SU-DHL-6 (cell line): ENCODE measurements at regions not wholly inside any gene's neighbourhood (a gene's known extent, or its start where the extent isn't known, plus 50 kb on each side); places are given as distances from the start of the nearest gene placed in this dataset.

Source experiments
- H2AFZ ChIP-seq: fragments of 200-600 bp; sonication (generic); 2 replicates; pipeline ENCODE4 v1.6.1; 2014; ENCODE audit warnings: low read depth, mild to moderate bottlenecking, moderate library complexity, mixed read lengths, antibody characterized with exemption, low read length; ENCODE audit not compliant: severe bottlenecking
- H3F3A ChIP-seq: fragments of 200-600 bp; shearing (Covaris generic); 2 replicates; pipeline ENCODE4 v1.6.0; 2016; ENCODE audit warnings: antibody characterized with exemption, mild to moderate bottlenecking; ENCODE audit not compliant: insufficient read depth
- H3K27ac ChIP-seq: fragments of 200-600 bp; sonication (generic); 2 replicates; pipeline ENCODE4 v1.5.1; 2016; ENCODE audit warnings: low read depth, mild to moderate bottlenecking, low read length, moderate library complexity, mixed read lengths
- H3K27me3 ChIP-seq: fragments of 200-600 bp; sonication (generic), shearing (Covaris generic); 2 replicates; pipeline ENCODE4 v1.6.0; 2014; ENCODE audit warnings: mild to moderate bottlenecking, low read length
- H3K36me3 ChIP-seq: fragments of 200-600 bp; sonication (generic); 2 replicates; pipeline ENCODE4 v1.6.1; 2014; ENCODE audit warnings: mild to moderate bottlenecking, low read length, mixed read lengths
- H3K4me2 ChIP-seq: fragments of 300-600, 200-600 bp; shearing (Covaris generic), sonication (generic); 2 replicates; pipeline ENCODE4 v1.6.0; 2014; ENCODE audit warnings: low read length, low read depth, mild to moderate bottlenecking; ENCODE audit not compliant: poor library complexity, severe bottlenecking
- H3K4me3 ChIP-seq: fragments of 200-600 bp; sonication (generic); 2 replicates; pipeline ENCODE4 v1.5.1; 2014; ENCODE audit warnings: antibody characterized with exemption, low read length, mild to moderate bottlenecking, mixed read lengths; ENCODE audit not compliant: insufficient read depth, poor library complexity, severe bottlenecking
- H3K79me2 ChIP-seq: fragments of 200-600 bp; sonication (generic); 2 replicates; pipeline ENCODE4 v1.6.1; 2014; ENCODE audit warnings: mild to moderate bottlenecking, low read length, moderate library complexity; ENCODE audit not compliant: insufficient read depth
- H3K9ac ChIP-seq: fragments of 200-600 bp; sonication (generic); 2 replicates; pipeline ENCODE4 v1.7.0; 2014; ENCODE audit warnings: mild to moderate bottlenecking, low read length
- H3K9me2 ChIP-seq: fragments of 200-600 bp; sonication (generic); replicated peaks from 2 replicates; pipeline ENCODE4 v1.6.1; 2014; ENCODE audit warnings: low read length; ENCODE audit not compliant: insufficient read depth
- H3K9me3 ChIP-seq: fragments of 200-600 bp; sonication (generic); 2 replicates; pipeline ENCODE4 v1.6.1; 2014; ENCODE audit warnings: low read length, mixed read lengths; ENCODE audit not compliant: insufficient read depth
- H4K20me1 ChIP-seq: fragments of 200-600 bp; sonication (generic); 2 replicates; pipeline ENCODE4 v1.6.1; 2014; ENCODE audit warnings: low read depth, mild to moderate bottlenecking, antibody characterized with exemption, low read length, moderate library complexity, mixed read lengths
- EZH2phosphoT487 ChIP-seq: fragments of 200-600 bp; sonication (generic), shearing (Covaris generic); conservative IDR thresholded peaks from 2 replicates; pipeline ENCODE4 v1.6.1; 2018; ENCODE audit warnings: mild to moderate bottlenecking, antibody characterized with exemption, low read length, moderate library complexity, mixed read lengths
- TF ChIP-seq, protein P1 (sequence below): fragments of 200-600 bp; sonication (generic); IDR thresholded peaks from one replicate; pipeline ENCODE4 v1.5.1; 2017; ENCODE audit warnings: antibody characterized with exemption, mild to moderate bottlenecking, low read length, moderate library complexity; ENCODE audit not compliant: insufficient read depth, poor library complexity, severe bottlenecking

DNA sequence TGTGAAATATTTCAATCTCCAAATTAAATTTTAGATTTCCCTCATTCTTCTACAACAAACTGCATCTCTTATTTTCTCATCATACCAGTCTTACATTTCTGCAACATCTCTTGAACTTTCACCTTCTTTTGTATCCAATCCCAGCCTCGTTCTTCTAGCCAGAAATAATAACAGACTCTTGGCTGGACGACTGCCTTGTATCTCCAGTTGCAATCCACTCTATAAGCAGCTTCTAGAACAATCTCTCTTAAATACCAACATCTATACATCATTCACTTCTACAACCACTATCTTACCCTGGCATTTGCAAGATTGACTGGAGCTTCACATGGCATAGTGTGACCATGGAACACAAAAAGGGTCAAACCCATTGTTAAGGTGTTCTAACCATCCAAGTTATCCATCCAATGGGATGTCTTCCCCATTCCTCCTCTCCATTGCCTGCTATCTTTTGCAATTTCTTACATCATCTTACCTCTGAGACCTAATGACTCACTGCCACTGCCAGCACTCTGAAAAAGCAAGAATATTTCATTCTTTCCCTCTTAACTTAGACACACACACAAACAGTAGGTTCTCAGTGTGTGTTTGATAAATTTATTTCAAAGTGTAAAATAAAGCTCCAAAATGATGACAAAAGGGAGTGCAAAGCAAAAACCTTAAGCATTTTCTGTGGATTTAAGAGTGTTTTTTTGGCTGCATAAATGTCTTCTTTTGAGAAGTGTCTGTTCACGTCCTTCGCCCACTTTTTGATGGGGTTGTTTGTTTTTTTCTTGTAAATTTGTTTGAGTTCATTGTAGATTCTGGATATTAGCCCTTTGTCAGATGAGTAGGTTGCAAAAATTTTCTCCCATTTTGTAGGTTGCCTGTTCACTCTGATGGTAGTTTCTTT is 145.6 kb downstream of the METTL4 start:
- Histone ChIP-seq H3K79me2 (no peaks in the 10 kb centered on the region), H3K4me3 (no peak overlapping the region), H3K27ac (no peak overlapping the region), H3K4me2 (no peak overlapping the region), H4K20me1 (no peaks in the 10 kb centered on the region), H3K9me2 (no peaks in the 10 kb centered on the region), H3F3A (no peaks in the 10 kb centered on the region), H3K9ac (no peak overlapping the region), H2AFZ (no peak overlapping the region), H3K36me3 (no peaks in the 10 kb centered on the region), H3K27me3 (no peaks in the 10 kb centered on the region), H3K9me3 (no peaks in the 10 kb centered on the region)
- TF ChIP-seq, protein P1, sequence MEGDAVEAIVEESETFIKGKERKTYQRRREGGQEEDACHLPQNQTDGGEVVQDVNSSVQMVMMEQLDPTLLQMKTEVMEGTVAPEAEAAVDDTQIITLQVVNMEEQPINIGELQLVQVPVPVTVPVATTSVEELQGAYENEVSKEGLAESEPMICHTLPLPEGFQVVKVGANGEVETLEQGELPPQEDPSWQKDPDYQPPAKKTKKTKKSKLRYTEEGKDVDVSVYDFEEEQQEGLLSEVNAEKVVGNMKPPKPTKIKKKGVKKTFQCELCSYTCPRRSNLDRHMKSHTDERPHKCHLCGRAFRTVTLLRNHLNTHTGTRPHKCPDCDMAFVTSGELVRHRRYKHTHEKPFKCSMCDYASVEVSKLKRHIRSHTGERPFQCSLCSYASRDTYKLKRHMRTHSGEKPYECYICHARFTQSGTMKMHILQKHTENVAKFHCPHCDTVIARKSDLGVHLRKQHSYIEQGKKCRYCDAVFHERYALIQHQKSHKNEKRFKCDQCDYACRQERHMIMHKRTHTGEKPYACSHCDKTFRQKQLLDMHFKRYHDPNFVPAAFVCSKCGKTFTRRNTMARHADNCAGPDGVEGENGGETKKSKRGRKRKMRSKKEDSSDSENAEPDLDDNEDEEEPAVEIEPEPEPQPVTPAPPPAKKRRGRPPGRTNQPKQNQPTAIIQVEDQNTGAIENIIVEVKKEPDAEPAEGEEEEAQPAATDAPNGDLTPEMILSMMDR, result no peak
- TF ChIP-seq EZH2phosphoT487, result no peak

DNA sequence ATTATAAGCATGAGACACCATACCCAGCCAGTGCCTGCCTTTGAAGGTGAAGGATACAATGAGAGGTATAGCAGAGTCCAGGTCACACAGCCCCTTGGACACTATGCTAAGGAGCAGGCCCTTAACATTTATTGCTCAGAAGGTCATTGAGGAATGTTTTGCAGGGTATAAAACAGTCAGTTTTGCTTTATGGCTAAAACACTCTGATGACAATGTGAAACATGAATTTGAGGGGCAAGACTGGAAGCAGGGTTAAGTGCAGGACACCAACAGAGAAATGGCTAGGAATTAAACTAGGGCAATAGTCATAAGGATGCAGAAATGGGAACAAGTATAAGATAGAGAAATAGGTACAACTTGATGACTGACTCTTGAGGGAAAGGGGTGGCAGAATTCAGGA is 141.1 kb downstream of the METTL4 start:
- Histone ChIP-seq H3K4me2 (no peak overlapping the region), H3K79me2 (no peaks in the 10 kb centered on the region), H3K9ac (no peak overlapping the region), H3K27ac (no peak overlapping the region), H3K9me3 (no peaks in the 10 kb centered on the region), H3K27me3 (no peaks in the 10 kb centered on the region), H2AFZ (no peak overlapping the region), H3F3A (no peaks in the 10 kb centered on the region), H4K20me1 (no peaks in the 10 kb centered on the region), H3K36me3 (no peaks in the 10 kb centered on the region), H3K4me3 (no peak overlapping the region), H3K9me2 (no peaks in the 10 kb centered on the region)
- no peak for TF ChIP-seq EZH2phosphoT487
- TF ChIP-seq, protein P1, result no peak

DNA sequence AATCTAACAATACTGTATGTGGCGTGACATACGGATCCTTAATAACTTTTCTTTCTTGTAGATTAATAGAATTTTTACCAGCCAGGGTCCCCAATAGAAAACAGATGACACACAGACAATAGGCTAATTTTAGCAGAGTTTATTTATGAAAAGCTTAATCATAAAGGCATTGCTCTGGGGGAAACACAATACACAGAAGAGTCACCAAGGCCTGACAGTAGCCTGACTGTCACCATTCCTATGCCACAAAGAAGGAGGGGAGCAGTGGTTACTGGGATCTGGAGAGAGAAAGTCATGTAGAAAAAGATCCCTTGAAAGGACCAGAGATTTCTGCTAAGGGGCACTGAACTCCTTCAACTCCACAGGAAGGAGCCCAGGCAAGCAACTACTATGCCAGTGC is 139.5 kb downstream of the METTL4 start:
- H3K79me2 ChIP-seq, result no peaks in the 10 kb centered on the region
- H2AFZ ChIP-seq, result no peak overlapping the region
- no peaks in the 10 kb centered on the region for H3K27me3 ChIP-seq
- H3K4me3 ChIP-seq, result no peak overlapping the region
- no peak overlapping the region for H3K27ac ChIP-seq
- no peaks in the 10 kb centered on the region for H4K20me1 ChIP-seq
- H3K4me2 ChIP-seq, result no peak overlapping the region
- H3K9me3 ChIP-seq, result no peaks in the 10 kb centered on the region
- TF ChIP-seq EZH2phosphoT487, result no peak
- TF ChIP-seq, protein P1, result no peak
- no peaks in the 10 kb centered on the region for H3F3A ChIP-seq
- H3K36me3 ChIP-seq, result no peaks in the 10 kb centered on the region
- no peak overlapping the region for H3K9ac ChIP-seq
- H3K9me2 ChIP-seq, result no peaks in the 10 kb centered on the region
